Suprapubic skin (tissue), 4 donors: ENCODE measurements at regions not wholly inside any gene's neighbourhood (a gene's known extent, or its start where the extent isn't known, plus 50 kb on each side); places are given as distances from the start of the nearest gene placed in this dataset.
A peak's percentile ranks its signal among the peaks of the same experiment; 100 is the strongest.

Experiments used
- DNase-seq, 2 donors: peaks; one replicate each; pipeline ENCODE4 v3.0.0-alpha.2; 2019; ENCODE audit warnings: low spot score in 2 of 2
- H3K27ac ChIP-seq: fragments of 200-600 bp; sonication (generic); one replicate; pipeline ENCODE4 v1.5.1; 2019
- H3K27me3 ChIP-seq: fragments of 200-600 bp; sonication (generic); one replicate; pipeline ENCODE4 v1.5.1; 2019
- H3K36me3 ChIP-seq: fragments of 200-600 bp; sonication (generic); one replicate; pipeline ENCODE4 v1.5.1; 2019
- H3K4me1 ChIP-seq: fragments of 200-600 bp; sonication (generic); one replicate; pipeline ENCODE4 v1.5.1; 2019
- H3K4me3 ChIP-seq: fragments of 200-600 bp; sonication (generic); one replicate; pipeline ENCODE4 v1.5.1; 2019; ENCODE audit warnings: mild to moderate bottlenecking
- H3K9me3 ChIP-seq: fragments of 200-600 bp; sonication (generic); one replicate; pipeline ENCODE4 v1.5.1; 2019
- CTCF ChIP-seq, 2 donors: fragments of 200-600 bp in 1 of 2; fragments of 450-650 bp in 1 of 2; sonication (generic) in 1 of 2; IDR thresholded peaks; one replicate each; pipeline ENCODE4 v1.5.1; 2016 to 2019; ENCODE audit warnings: antibody characterized with exemption in 2 of 2, mild to moderate bottlenecking in 1 of 2, moderate library complexity in 1 of 2
- EP300 ChIP-seq: sonication (generic); formaldehyde crosslinking; IDR thresholded peaks from one replicate; pipeline ENCODE4 v1.6.1; 2017; ENCODE audit warnings: antibody characterized with exemption
- POLR2A ChIP-seq, 2 donors: fragments of 450-650 bp; IDR thresholded peaks; one replicate each; pipeline ENCODE4 v1.6.1; 2017; ENCODE audit warnings: antibody characterized with exemption in 2 of 2, mild to moderate bottlenecking in 2 of 2, moderate library complexity in 2 of 2
- POLR2AphosphoS5 ChIP-seq, 3 donors: sonication (generic); formaldehyde crosslinking; IDR thresholded peaks; one replicate each; pipeline ENCODE4 v1.6.1; 2017; ENCODE audit warnings: antibody characterized with exemption in 3 of 3
- WGBS: methylation state at CpG from one replicate; pipeline ENCODE4 v1.1.5; 2018; 5-methylcytosine and 5-hydroxymethylcytosine counted together

DNA sequence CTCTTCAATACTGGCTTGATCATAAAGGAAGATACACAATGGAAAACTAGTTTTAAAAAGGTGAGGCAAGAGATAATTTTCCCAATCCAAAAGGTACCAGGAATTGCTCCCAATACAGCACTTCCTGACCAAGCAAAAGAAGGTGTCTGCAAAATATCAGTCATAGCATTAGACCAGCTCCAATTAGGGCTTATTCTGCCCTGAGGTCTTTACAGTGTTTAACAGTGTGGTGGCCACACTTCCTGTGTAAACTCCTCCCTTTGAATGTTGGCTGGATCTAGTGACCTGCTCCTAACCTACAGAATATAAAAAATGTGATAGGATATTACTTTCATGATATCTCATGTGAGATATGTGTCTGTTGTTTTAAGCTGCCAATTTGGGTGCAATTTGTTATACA lies 57.1 kb upstream of the BTN3A2 start:
- H3K27ac ChIP-seq = no peak overlapping the region
- peaks cover 14% of the 10 kb centered on the region for H3K4me1 ChIP-seq
- H3K9me3 ChIP-seq = no peaks in the 10 kb centered on the region
- no peaks in the 10 kb centered on the region for H3K27me3 ChIP-seq
- no peak for DNase-seq
- H3K4me3 ChIP-seq = no peak overlapping the region
- H3K36me3 ChIP-seq = no peaks in the 10 kb centered on the region
- TF ChIP-seq CTCF (IDR thresholded peaks at IDR 0.05) (no peak), EP300 (no peak), POLR2A (IDR thresholded peaks at IDR 0.05) (no peak), POLR2AphosphoS5 (IDR thresholded peaks at IDR 0.05) (no peak)

GRCh38 chr6:26309731-26310142 lies 55.3 kb upstream of the BTN3A2 start:
- no peaks in the 10 kb centered on the region for H3K9me3 ChIP-seq
- H3K4me1 ChIP-seq = peaks cover 15% of the 10 kb centered on the region
- WGBS = 86% methylated on average over 3 of the region's 3 CpGs
- H3K27me3 ChIP-seq = no peaks in the 10 kb centered on the region
- no peak for TF ChIP-seq POLR2A (IDR thresholded peaks at IDR 0.05)
- no peak for TF ChIP-seq EP300
- no peak for TF ChIP-seq POLR2AphosphoS5 (IDR thresholded peaks at IDR 0.05)
- no peak for TF ChIP-seq CTCF (IDR thresholded peaks at IDR 0.05)
- no peak overlapping the region for H3K27ac ChIP-seq
- DNase-seq = no peak
- no peaks in the 10 kb centered on the region for H3K36me3 ChIP-seq
- no peak overlapping the region for H3K4me3 ChIP-seq

- Histone ChIP-seq H3K9me3 (no peaks in the 10 kb centered on the region), H3K4me3 (no peak overlapping the region), H3K4me1 (peaks cover 11% of the 10 kb centered on the region), H3K36me3 (no peaks in the 10 kb centered on the region), H3K27ac (no peak overlapping the region), H3K27me3 (no peaks in the 10 kb centered on the region)
- no peak for DNase-seq
- 14% methylated on average over 11 of the region's 11 CpGs for WGBS
- no peak for TF ChIP-seq CTCF (IDR thresholded peaks at IDR 0.05)
These were observed 54.0 kb upstream of the BTN3A2 start for GRCh38 chr6:26311012-26311384.

DNA sequence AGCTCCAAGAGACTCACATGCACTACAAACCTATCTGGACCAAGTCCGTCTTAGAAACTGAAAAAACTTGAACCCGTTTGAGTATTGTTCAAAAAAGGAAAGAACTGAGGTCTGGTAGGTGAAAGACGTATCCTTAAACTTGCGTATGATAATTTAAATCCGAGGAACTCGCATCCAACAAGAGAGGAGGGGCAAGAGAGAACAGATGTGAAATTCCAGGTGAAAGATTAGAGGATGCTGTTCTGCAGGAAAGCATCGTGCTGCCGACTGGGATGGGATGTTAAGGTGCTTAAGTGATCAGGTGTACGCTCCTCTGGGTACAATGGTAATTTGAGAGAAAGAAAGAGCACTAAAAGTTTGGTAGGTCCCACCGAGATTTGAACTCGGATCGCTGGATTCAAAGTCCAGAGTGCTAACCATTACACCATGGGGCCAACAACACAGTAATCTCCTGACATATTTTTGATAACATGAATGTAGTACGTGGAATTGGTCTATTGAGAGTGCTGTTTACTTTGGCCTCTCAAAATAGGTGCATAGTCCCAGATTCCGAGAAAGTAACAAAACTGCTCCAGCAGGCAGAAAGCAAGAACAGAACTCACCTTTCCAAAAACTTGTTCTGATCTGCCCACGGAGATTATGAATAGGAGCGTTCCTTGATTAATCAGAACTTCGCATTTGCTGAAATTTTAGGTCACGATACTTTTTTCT lies 53.5 kb upstream of the BTN3A2 start:
- no peaks in the 10 kb centered on the region for H3K9me3 ChIP-seq
- WGBS = 6% methylated on average over 18 of the region's 18 CpGs
- no peak for DNase-seq
- H3K4me3 ChIP-seq = peak overlapping the region; percentile 49
- H3K4me1 ChIP-seq = peaks cover 11% of the 10 kb centered on the region
- H3K27ac ChIP-seq = no peak overlapping the region
- TF ChIP-seq POLR2A (IDR thresholded peaks at IDR 0.05) (no peak), POLR2AphosphoS5 (IDR thresholded peaks at IDR 0.05) (no peak), EP300 (no peak), CTCF (IDR thresholded peaks at IDR 0.05) (no peak)
- H3K36me3 ChIP-seq = no peaks in the 10 kb centered on the region
- no peaks in the 10 kb centered on the region for H3K27me3 ChIP-seq

- H3K27me3 ChIP-seq = no peaks in the 10 kb centered on the region
- no peaks in the 10 kb centered on the region for H3K9me3 ChIP-seq
- H3K27ac ChIP-seq = no peak overlapping the region
- WGBS = 3% methylated on average over 6 of the region's 6 CpGs
- peaks cover 11% of the 10 kb centered on the region for H3K4me1 ChIP-seq
- no peaks in the 10 kb centered on the region for H3K36me3 ChIP-seq
- DNase-seq = no peak
- TF ChIP-seq EP300 (no peak), POLR2A (IDR thresholded peaks at IDR 0.05) (no peak), CTCF (IDR thresholded peaks at IDR 0.05) (no peak), POLR2AphosphoS5 (IDR thresholded peaks at IDR 0.05) (no peak)
- peak overlapping the region; percentile 49 for H3K4me3 ChIP-seq
These were observed 52.9 kb upstream of the BTN3A2 start for GRCh38 chr6:26312096-26312463.
